ENCODE measurements at regions not wholly inside any gene's neighbourhood (a gene's known extent, or its start where the extent isn't known, plus 50 kb on each side); places are given as distances from the start of the nearest gene placed in this dataset.

DNA sequence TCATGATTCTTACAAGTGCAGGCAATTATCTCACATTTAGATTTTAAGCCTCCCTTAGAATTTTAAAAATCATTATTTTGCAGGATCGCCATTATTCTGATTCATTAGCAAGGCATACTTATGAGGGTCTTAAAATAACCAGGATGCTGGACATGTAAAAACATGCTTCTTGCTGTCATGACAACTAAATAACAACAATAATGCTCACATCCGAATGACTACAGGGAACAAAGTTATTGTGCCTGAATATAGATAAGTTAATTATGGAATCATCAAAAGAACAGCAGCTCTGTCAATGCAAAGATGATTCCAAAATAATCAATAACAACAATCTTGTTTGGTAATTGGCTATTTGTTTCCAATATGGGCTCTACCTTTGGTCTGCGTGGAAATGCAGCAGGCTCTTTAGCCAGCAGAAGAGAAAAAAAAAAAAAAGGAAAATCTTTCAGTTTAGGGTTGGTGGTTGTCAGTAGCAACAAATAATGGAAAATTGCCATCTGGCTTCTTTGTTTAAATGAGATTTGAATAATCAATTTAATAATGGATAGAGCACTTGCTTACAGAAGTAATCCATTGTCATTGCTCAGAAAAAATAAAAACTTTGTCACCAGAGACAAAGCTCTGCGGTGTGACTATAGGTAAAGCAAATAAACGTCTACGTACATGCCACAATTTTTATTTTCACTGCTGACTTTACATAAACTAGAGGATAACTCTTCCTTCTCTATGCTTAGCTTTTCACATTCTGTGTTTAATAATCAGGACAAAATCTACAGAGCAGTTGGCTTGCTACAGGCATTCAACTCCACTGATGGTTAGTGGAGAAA, 468.9 kb upstream of the TSHZ3 start:
- Histone ChIP-seq H3K27ac (replicated peaks) (no peak overlapping the region), H3K4me3 (replicated peaks; ENCODE audit: insufficient read depth, low read length) (no peak overlapping the region), H3K27me3 (ENCODE audit: insufficient read depth, poor library complexity, severe bottlenecking) (no peaks in the 10 kb centered on the region)
- TF ChIP-seq SPI1 (IDR thresholded peaks at IDR 0.05; ENCODE audit: borderline replicate concordance, low read depth) (no peak), GABPA (IDR thresholded peaks at IDR 0.05; ENCODE audit: low read depth) (no peak), POLR2AphosphoS5 (IDR thresholded peaks at IDR 0.05; ENCODE audit: low read depth) (no peak)
- TF ChIP-seq, protein P1, sequence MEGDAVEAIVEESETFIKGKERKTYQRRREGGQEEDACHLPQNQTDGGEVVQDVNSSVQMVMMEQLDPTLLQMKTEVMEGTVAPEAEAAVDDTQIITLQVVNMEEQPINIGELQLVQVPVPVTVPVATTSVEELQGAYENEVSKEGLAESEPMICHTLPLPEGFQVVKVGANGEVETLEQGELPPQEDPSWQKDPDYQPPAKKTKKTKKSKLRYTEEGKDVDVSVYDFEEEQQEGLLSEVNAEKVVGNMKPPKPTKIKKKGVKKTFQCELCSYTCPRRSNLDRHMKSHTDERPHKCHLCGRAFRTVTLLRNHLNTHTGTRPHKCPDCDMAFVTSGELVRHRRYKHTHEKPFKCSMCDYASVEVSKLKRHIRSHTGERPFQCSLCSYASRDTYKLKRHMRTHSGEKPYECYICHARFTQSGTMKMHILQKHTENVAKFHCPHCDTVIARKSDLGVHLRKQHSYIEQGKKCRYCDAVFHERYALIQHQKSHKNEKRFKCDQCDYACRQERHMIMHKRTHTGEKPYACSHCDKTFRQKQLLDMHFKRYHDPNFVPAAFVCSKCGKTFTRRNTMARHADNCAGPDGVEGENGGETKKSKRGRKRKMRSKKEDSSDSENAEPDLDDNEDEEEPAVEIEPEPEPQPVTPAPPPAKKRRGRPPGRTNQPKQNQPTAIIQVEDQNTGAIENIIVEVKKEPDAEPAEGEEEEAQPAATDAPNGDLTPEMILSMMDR (IDR thresholded peaks at IDR 0.05; ENCODE audit: insufficient read depth, low read length) = no peak
- TF ChIP-seq, protein P2, sequence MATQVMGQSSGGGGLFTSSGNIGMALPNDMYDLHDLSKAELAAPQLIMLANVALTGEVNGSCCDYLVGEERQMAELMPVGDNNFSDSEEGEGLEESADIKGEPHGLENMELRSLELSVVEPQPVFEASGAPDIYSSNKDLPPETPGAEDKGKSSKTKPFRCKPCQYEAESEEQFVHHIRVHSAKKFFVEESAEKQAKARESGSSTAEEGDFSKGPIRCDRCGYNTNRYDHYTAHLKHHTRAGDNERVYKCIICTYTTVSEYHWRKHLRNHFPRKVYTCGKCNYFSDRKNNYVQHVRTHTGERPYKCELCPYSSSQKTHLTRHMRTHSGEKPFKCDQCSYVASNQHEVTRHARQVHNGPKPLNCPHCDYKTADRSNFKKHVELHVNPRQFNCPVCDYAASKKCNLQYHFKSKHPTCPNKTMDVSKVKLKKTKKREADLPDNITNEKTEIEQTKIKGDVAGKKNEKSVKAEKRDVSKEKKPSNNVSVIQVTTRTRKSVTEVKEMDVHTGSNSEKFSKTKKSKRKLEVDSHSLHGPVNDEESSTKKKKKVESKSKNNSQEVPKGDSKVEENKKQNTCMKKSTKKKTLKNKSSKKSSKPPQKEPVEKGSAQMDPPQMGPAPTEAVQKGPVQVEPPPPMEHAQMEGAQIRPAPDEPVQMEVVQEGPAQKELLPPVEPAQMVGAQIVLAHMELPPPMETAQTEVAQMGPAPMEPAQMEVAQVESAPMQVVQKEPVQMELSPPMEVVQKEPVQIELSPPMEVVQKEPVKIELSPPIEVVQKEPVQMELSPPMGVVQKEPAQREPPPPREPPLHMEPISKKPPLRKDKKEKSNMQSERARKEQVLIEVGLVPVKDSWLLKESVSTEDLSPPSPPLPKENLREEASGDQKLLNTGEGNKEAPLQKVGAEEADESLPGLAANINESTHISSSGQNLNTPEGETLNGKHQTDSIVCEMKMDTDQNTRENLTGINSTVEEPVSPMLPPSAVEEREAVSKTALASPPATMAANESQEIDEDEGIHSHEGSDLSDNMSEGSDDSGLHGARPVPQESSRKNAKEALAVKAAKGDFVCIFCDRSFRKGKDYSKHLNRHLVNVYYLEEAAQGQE (IDR thresholded peaks at IDR 0.05; ENCODE audit: insufficient replicate concordance, low read depth) = no peak
- DNase-seq (ENCODE audit: low read depth in 1 of 2, low spot score in 1 of 2) = no peak

GRCh38 chr19:31818798-31819105, 469.5 kb upstream of the TSHZ3 start:
- TF ChIP-seq POLR2AphosphoS5 (IDR thresholded peaks at IDR 0.05; ENCODE audit: low read depth) = no peak
- no peak for TF ChIP-seq GABPA (IDR thresholded peaks at IDR 0.05; ENCODE audit: low read depth)
- TF ChIP-seq, protein P2 (IDR thresholded peaks at IDR 0.05; ENCODE audit: insufficient replicate concordance, low read depth) = no peak
- no peak for TF ChIP-seq SPI1 (IDR thresholded peaks at IDR 0.05; ENCODE audit: borderline replicate concordance, low read depth)
- TF ChIP-seq, protein P1 (IDR thresholded peaks at IDR 0.05; ENCODE audit: insufficient read depth, low read length) = no peak
- no peak overlapping the region for H3K4me3 ChIP-seq (replicated peaks; ENCODE audit: insufficient read depth, low read length)
- DNase-seq (ENCODE audit: low read depth in 1 of 2, low spot score in 1 of 2) = no peak
- H3K27ac ChIP-seq (replicated peaks) = no peak overlapping the region
- no peaks in the 10 kb centered on the region for H3K27me3 ChIP-seq (ENCODE audit: insufficient read depth, poor library complexity, severe bottlenecking)

GRCh38 chr19:31819837-31820236, 470.6 kb upstream of the TSHZ3 start:
- Histone ChIP-seq H3K27me3 (ENCODE audit: insufficient read depth, poor library complexity, severe bottlenecking) (no peaks in the 10 kb centered on the region), H3K27ac (replicated peaks) (no peak overlapping the region), H3K4me3 (replicated peaks; ENCODE audit: insufficient read depth, low read length) (no peak overlapping the region)
- TF ChIP-seq GABPA (IDR thresholded peaks at IDR 0.05; ENCODE audit: low read depth) = no peak
- TF ChIP-seq, protein P1 (IDR thresholded peaks at IDR 0.05; ENCODE audit: insufficient read depth, low read length) = no peak
- TF ChIP-seq, protein P2 (IDR thresholded peaks at IDR 0.05; ENCODE audit: insufficient replicate concordance, low read depth) = no peak
- DNase-seq (ENCODE audit: low read depth in 1 of 2, low spot score in 1 of 2) = no peak

Measured in HL-60 (cell line).